ENCODE measurements at regions not wholly inside any gene's neighbourhood (a gene's known extent, or its start where the extent isn't known, plus 50 kb on each side); places are given as distances from the start of the nearest gene placed in this dataset.

DNA sequence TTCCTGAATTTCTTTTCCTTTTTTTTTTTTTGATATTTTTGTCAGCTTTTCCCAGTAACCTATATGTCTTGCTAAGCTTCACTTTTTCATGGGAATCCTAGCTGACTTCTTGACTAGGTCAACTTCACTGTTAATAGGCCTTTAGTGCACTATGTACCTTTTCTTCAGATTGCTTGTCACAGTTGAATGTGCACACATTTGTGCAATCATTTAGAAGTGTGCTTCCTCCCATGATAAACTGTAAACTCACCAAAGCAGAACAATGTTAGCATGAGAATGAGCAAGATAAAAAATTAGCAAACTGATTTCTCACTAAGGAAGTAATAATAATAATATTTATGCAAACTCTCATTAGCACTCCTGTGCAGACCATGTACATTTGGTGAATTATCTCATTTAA, 173.2 kb downstream of the PABPC4L start:
- DNase-seq (ENCODE audit: extremely low spot score in 2 of 2), result no peak
- Histone ChIP-seq H3K4me1 (no peaks in the 10 kb centered on the region), H3K27me3 (no peaks in the 10 kb centered on the region), H3K4me3 (no peak overlapping the region), H3K36me3 (no peaks in the 10 kb centered on the region), H3K9me3 (no peaks in the 10 kb centered on the region), H3K27ac (no peak overlapping the region)
- TF ChIP-seq, protein P1, sequence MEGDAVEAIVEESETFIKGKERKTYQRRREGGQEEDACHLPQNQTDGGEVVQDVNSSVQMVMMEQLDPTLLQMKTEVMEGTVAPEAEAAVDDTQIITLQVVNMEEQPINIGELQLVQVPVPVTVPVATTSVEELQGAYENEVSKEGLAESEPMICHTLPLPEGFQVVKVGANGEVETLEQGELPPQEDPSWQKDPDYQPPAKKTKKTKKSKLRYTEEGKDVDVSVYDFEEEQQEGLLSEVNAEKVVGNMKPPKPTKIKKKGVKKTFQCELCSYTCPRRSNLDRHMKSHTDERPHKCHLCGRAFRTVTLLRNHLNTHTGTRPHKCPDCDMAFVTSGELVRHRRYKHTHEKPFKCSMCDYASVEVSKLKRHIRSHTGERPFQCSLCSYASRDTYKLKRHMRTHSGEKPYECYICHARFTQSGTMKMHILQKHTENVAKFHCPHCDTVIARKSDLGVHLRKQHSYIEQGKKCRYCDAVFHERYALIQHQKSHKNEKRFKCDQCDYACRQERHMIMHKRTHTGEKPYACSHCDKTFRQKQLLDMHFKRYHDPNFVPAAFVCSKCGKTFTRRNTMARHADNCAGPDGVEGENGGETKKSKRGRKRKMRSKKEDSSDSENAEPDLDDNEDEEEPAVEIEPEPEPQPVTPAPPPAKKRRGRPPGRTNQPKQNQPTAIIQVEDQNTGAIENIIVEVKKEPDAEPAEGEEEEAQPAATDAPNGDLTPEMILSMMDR (IDR thresholded peaks at IDR 0.05), result no peak
- no peak for TF ChIP-seq POLR2AphosphoS5 (IDR thresholded peaks at IDR 0.05; ENCODE audit: insufficient read depth in 1 of 2, low read depth in 1 of 2)
- TF ChIP-seq POLR2A (IDR thresholded peaks at IDR 0.05), result no peak
- intact Hi-C loops (cut with DNase I), result no loop called here

DNA sequence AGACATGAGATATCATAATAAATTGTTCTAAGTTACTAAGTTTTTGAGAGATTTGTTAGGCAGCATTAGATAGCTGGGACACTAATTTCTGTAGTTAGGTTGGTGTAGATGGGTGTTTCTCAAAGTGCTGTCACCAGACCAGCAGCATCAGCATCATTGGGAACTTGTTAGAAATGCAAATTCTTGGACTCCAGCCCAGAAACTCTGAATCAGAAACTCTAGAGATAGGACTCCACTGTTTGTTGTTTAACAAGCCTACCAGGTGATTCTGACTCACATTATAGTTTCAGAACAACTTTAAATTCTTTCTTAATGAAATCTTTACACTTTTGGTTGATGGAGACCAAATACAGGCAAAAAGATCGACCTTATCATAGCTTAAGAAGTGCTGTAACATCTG, 173.7 kb downstream of the PABPC4L start:
- intact Hi-C loops (cut with DNase I), result no loop called here
- H3K4me1 ChIP-seq, result no peaks in the 10 kb centered on the region
- DNase-seq (ENCODE audit: extremely low spot score in 2 of 2), result no peak
- H3K27me3 ChIP-seq, result no peaks in the 10 kb centered on the region
- no peaks in the 10 kb centered on the region for H3K9me3 ChIP-seq
- no peak overlapping the region for H3K4me3 ChIP-seq
- H3K36me3 ChIP-seq, result no peaks in the 10 kb centered on the region
- no peak for TF ChIP-seq POLR2AphosphoS5 (IDR thresholded peaks at IDR 0.05; ENCODE audit: insufficient read depth in 1 of 2, low read depth in 1 of 2)
- no peak for TF ChIP-seq POLR2A (IDR thresholded peaks at IDR 0.05)
- TF ChIP-seq, protein P1 (IDR thresholded peaks at IDR 0.05), result no peak
- no peak overlapping the region for H3K27ac ChIP-seq

DNA sequence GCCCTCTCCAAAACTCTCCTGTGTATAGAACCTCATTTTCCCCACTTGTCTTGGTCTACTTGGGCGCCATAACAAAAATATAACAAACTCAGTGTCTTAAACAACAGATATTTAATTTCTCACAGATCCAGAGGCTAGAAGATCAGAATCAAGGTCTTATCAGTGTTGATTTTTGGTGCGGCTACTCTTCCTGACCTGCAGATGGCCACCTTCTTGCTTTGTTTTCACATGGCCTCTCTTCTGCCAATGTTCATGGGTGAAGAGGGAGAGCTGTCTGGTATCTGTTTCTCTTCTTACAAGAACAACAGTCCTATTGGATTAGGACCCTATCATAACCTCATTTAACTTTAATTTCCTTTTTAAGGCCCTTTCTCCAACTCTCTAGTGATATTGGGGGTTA, 177.3 kb downstream of the PABPC4L start:
- DNase-seq (ENCODE audit: extremely low spot score in 2 of 2), result no peak
- no peak overlapping the region for H3K27ac ChIP-seq
- H3K36me3 ChIP-seq, result no peaks in the 10 kb centered on the region
- no peaks in the 10 kb centered on the region for H3K27me3 ChIP-seq
- intact Hi-C loops (cut with DNase I), result no loop called here
- no peaks in the 10 kb centered on the region for H3K4me1 ChIP-seq
- no peaks in the 10 kb centered on the region for H3K9me3 ChIP-seq
- TF ChIP-seq POLR2AphosphoS5 (IDR thresholded peaks at IDR 0.05; ENCODE audit: insufficient read depth in 1 of 2, low read depth in 1 of 2) (no peak), POLR2A (IDR thresholded peaks at IDR 0.05) (no peak)
- TF ChIP-seq, protein P1 (IDR thresholded peaks at IDR 0.05), result no peak
- H3K4me3 ChIP-seq, result no peak overlapping the region

DNA sequence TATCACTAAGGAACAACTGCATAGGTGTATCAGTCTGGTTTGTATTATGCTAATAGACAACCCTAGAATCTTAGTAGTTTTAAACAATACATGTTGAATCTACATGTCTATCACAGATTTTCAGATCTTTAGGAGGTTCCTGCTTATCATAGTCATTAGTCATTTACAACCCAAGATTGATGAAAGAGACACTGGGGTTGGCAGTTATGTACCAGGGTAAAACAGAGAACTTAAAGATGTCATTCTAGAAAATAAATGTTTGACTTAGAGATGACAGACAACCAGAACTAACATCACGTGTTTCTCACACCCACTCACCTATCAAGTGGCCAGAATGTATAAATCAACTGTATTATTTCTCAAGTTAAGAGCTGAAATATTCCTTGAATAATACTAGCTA, 181.9 kb downstream of the PABPC4L start:
- TF ChIP-seq POLR2A (IDR thresholded peaks at IDR 0.05), result no peak
- TF ChIP-seq, protein P1 (IDR thresholded peaks at IDR 0.05), result no peak
- no peak for TF ChIP-seq POLR2AphosphoS5 (IDR thresholded peaks at IDR 0.05; ENCODE audit: insufficient read depth in 1 of 2, low read depth in 1 of 2)
- no peak for DNase-seq (ENCODE audit: extremely low spot score in 2 of 2)

DNA sequence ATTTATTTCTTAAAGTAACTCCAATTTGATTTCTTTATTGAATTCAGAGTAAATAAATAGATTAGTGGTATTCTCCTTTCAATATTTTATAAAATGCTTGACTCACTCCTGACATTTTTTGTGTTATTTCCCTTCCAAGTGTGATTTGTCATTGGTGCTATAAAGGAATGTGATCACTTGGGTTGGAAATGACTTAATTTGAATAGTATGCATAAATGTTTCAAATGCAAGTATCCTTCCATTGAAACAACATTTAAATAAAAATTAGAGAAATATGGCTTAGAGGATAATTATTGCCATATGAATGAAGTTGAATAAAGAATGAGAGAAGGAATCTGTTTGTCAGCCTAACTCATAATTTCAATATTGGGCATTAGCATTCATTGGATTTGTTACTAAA, 182.7 kb downstream of the PABPC4L start:
- H3K27ac ChIP-seq, result no peak overlapping the region
- no peaks in the 10 kb centered on the region for H3K4me1 ChIP-seq
- no peak overlapping the region for H3K4me3 ChIP-seq
- DNase-seq (ENCODE audit: extremely low spot score in 2 of 2), result no peak
- H3K9me3 ChIP-seq, result no peaks in the 10 kb centered on the region
- intact Hi-C loops (cut with DNase I), result no loop called here
- H3K36me3 ChIP-seq, result no peaks in the 10 kb centered on the region
- TF ChIP-seq POLR2A (IDR thresholded peaks at IDR 0.05), result no peak
- TF ChIP-seq, protein P1 (IDR thresholded peaks at IDR 0.05), result no peak
- no peak for TF ChIP-seq POLR2AphosphoS5 (IDR thresholded peaks at IDR 0.05; ENCODE audit: insufficient read depth in 1 of 2, low read depth in 1 of 2)
- no peaks in the 10 kb centered on the region for H3K27me3 ChIP-seq

More for the DNA sequence above, 181.9 kb downstream of the PABPC4L start:
- no peak overlapping the region for H3K27ac ChIP-seq
- no peaks in the 10 kb centered on the region for H3K9me3 ChIP-seq
- H3K4me3 ChIP-seq, result no peak overlapping the region
- H3K4me1 ChIP-seq, result no peaks in the 10 kb centered on the region
- intact Hi-C loops (cut with DNase I), result no loop called here
- H3K36me3 ChIP-seq, result no peaks in the 10 kb centered on the region
- H3K27me3 ChIP-seq, result no peaks in the 10 kb centered on the region
